ENCODE measurements at regions not wholly inside any gene's neighbourhood (a gene's known extent, or its start where the extent isn't known, plus 50 kb on each side); places are given as distances from the start of the nearest gene placed in this dataset.

DNA sequence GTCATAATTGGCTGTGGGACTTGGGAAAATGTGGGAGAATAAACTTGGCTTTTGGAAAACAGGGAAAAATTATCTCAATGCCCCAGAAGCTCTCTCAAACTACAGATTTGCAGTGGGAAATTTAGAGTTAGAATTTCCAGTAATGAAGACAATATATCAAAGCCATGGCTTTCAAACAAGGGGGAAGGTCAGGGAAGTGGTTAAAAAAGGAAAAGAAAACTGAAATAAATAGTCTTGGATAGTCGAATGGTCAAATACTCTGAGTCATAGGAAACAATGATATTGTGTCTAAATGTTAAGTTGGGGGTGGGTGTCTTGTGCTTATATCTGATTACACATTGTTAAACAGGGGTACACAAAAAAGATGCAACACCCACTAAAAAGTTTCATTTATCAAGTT lies 272.4 kb upstream of the COL8A1 start:
- TF ChIP-seq, protein P1, sequence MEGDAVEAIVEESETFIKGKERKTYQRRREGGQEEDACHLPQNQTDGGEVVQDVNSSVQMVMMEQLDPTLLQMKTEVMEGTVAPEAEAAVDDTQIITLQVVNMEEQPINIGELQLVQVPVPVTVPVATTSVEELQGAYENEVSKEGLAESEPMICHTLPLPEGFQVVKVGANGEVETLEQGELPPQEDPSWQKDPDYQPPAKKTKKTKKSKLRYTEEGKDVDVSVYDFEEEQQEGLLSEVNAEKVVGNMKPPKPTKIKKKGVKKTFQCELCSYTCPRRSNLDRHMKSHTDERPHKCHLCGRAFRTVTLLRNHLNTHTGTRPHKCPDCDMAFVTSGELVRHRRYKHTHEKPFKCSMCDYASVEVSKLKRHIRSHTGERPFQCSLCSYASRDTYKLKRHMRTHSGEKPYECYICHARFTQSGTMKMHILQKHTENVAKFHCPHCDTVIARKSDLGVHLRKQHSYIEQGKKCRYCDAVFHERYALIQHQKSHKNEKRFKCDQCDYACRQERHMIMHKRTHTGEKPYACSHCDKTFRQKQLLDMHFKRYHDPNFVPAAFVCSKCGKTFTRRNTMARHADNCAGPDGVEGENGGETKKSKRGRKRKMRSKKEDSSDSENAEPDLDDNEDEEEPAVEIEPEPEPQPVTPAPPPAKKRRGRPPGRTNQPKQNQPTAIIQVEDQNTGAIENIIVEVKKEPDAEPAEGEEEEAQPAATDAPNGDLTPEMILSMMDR (IDR thresholded peaks at IDR 0.05; ENCODE audit: insufficient read depth, low read depth, low read length) = no peak
- TF ChIP-seq EZH2 (IDR thresholded peaks at IDR 0.05; ENCODE audit: insufficient read depth, low read length) = no peak
